NCI-H2171 treated with DMSO at 0.1 percent for 48 hours (cell line): ENCODE measurements at regions not wholly inside any gene's neighbourhood (a gene's known extent, or its start where the extent isn't known, plus 50 kb on each side); places are given as distances from the start of the nearest gene placed in this dataset.
"Not testable (repeated sequence)": the region's sequence is repeated elsewhere in the genome, so short reads cannot be mapped to it uniquely, and the experiment has no call there.

ENCODE experiments used
- DNase-seq: peaks from one replicate; lab custom pipeline; 2025; lab: John Stamatoyannopoulos, UW

DNA sequence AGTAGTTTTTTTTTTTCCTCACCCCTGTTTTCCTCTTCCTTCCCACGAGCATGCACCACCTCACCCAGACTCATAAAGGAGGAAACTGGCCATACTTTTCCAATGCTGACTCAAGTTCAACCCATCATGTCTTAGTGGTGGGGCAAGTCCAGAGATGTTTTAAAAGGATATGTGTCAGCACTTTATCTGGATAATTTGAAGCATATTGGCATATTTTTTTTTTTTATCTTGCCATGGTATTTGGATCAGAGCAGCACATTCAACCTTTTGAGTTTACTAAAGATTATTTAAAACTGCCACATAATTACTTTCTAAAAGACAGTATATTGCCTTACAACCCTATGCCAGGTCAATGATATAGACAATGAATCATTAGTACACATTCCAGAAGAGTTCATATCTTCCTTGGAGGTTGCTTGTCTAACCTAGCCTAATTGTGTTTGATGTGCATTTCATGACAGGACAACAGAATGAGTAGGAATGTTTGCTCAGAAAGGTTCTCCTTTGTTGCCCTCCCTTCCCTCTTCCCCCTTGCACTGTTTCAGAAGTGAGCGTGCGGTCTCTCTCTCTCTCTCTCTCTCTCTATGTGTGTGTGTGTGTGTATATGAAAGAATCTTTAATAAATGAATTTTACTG lies 950.7 kb upstream of the FAM98A start:
- DNase-seq, result no peak

DNA sequence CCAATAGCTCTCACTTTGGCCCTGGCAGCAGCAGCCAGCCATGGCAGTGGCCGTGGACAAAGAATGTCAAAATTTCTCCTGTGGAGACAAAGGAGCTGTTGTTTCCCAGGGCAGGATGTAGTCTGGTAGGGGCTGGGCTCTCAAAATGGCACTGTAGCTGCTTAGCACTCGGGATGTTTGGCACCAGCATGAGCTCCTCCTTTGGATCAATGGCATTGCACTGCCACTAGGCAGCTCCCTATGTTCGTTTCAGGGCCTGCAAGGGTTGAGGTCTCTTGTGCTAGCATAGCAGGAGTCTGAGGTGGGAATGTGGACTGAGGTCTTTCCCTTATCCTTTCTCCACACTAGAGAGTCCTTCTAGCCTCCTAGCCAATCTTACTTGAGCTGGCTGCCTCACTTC lies 948.8 kb upstream of the FAM98A start:
- DNase-seq, result no peak

DNA sequence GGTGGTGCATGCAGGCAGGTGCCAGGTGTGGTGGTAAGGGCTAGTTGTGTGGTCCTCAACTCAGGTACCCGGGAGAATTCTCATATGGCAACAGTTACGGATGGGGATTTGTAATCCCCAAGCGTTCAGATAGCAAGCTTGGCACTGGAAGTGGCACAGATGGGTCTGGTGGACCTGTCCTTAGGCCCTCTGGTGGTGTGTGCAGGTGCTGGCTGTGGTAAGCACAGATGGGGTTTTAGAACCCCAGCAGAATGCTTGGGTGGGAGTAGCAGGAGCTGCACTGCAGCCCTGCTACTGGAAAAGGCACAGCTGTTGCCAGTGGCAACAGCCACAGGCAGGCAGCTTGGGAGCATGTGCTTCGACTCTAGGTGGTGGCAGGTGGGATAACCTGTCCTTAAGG lies 948.2 kb upstream of the FAM98A start:
- DNase-seq, result peak; percentile 85

DNA sequence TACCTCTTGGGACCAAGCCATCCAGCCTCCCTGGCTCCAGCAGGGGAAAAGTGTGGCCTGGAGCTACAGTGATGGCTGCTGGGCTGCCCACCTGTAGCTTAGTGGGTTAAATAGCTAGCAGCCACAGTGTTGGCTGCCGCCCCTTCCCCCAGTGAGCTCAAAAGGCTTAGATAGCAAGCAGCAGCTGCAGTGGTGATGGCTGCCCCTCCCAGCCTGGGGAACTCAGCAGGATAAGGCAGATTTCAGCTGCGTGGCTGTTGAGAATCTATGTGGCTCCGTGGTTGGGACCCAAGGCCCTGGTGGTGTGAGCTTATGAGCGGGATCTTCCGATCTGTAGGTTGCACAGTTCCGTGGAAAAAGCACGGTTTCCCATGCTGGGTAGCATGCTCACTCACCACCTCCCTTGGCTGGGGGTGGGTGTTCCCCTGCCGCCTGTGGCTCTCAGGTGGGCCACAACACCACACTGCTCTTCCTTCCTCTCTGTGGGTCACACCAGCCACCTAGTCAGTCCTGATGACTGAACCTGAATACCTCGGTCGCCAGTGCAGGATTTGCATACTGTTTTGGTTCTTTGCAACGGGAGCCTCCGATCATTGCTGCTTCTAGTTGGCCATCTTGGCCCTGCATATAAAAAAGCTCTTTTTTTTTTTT lies 946.5 kb upstream of the FAM98A start:
- no peak for DNase-seq

DNA sequence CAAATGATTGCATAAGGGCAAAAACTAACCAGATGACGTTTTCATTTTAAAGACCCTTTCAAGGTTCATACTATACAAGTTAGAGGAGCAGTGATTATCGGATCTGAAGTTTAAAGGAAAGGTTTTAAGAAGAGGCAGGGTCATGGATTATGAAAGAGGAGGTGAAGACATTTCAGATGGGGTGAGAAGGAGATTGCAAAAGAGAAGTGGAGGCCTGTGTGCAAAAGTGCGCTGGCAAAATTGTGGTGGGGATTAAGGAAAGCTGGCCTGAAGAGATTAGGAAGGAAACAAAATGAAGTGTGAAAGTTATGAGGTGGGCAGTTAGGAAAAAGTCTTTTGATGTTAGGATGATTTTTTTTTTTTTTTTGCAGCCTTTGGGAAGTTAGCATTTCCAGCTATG lies 935.7 kb upstream of the FAM98A start:
- DNase-seq, result no peak

DNA sequence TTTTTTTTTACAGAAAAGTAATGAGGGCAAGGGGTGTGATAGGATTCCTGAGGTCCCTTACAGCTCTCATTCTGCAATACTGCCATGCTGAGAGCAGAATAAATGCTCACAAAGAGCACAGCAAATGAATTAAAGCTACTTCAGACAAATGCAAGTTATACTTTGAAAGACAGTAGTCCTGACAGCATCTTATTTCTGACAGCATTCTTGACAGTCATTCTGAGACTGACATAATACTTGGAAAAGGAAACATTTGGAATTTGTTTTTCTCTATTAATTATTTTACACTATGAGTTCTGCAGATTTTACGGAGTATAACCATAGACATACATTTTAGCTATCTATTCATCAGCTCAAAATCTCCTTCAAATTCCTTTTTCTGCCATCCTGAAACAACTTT lies 935.2 kb upstream of the FAM98A start:
- DNase-seq, result no peak

DNA sequence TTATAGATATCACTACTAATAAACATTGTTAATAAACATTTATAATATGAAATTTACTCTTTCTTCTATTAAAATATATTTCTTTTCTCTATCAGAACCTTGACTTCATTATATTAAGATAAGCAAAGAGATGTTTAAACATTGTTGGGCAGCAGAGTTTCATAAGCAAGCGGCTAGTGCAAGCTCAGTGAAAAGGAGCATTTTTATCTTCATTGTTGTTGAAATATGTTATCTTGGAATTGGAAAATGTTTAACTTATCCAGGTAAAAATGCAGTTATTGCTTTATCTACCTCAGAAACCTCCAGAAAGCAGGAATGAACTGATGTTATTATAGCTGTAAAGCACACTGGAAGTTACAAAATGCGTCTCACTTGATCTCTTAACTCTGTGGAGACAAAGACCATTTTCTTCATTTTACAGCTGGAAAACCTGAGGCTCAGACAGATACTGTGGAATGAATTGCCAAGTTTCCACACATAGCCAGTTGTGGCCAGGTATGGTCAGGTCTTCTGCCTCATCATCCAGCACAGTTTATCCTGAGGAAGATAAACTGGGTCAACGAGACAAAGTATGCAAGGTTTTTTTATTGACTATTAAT lies 934.6 kb upstream of the FAM98A start:
- no peak for DNase-seq

DNA sequence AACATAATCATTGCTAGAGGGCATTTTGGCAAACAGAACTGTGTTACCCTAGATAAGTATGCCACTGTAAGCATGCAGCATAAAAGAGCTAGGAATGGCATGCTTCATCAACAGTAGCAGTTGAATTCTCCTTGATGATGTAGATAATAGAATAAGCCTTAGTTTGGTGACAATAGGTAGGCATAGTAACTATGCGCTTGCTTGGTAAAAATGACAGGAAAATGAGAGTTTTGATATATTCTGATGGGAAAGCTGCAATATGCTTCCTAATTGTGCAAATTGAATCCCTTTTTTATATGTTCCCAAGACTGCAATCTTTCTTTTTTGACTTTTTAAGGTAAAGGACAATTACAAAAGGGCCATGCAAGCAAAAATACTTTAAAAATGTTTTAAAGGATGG lies 930.9 kb upstream of the FAM98A start:
- DNase-seq, result no peak

DNA sequence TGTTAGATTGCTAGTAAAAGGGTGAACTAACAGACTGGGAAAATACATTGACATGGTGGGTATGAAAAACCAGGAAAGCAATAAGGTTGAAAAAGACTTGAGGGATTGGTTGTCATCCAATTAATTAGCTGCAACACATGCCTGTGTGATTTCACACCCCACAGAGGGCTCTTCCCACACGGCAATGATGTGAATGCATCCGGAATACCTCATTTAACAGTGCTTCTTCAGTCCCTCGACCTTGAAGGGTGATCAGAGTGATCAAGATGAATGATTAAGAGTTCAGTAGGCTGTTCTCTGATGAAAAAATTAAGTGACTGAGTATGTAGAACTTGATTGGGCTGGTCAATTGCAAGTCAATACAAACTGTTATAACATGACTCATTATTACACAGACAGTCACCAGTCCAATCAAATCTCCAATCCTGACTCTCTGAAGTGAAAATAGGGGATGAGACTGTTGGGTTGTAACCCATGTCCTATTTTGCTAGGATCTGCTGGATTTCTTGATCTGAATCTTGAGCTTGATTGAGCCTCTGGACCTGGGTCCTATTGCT lies 924.9 kb upstream of the FAM98A start:
- DNase-seq, result no peak

DNA sequence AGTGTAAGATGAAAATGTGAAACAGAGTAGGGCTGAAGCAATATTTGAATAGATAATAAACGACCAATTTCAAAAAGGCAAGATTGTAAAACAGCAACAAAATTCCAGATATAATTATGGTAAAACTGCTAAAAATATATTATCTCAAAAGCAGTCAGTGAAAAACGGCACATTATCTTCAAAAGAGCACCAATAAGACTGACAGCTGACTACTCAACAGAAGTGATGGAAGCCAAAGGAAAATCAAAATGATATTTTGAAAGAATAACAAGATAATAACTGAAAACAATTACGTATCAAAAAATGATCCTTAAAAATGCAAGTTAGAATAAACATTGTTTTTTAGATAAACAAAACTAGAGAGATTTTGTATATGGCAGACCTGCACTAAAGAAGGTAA lies 920.6 kb upstream of the FAM98A start:
- no peak for DNase-seq

DNA sequence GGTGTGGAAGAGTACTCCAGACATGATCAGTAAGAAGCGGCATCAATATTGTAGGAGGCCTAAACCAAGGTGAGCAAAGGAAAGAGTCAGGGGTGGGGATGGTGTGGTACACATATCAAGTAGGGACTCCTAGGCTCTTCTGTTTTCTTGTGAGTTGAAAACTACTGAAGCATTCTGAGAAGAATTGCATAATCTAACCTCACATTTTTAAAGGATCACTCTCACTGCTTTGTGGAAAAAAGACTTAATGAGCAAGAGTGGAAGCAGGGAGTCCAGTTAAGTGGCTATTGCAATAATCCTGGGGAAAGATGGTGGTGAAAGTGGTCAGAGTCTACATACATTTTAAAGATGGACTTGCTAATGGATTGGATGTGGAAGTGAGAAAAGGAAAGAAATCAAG lies 899.5 kb upstream of the FAM98A start:
- DNase-seq, result no peak

DNA sequence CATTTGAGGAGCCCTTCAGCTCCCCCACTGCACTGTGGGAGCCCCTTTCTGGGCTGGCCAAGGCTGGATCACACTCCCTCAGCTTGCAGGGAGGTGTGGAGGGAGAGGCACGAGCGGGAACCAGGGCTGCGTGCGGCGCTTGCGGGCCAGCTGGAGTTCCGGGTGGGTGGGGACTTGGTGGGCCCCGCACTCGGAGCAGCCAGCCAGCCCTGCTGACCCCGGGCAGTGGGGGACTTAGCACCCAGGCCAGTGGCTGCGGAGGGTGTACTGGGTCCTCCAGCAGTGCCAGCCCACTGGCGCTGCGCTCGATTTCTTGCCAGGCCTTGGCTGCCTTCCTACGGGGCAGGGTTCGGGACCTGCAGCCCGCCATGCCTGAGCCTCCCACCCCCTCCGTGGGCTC lies 895.1 kb upstream of the FAM98A start:
- not testable (repeated sequence) for DNase-seq

DNA sequence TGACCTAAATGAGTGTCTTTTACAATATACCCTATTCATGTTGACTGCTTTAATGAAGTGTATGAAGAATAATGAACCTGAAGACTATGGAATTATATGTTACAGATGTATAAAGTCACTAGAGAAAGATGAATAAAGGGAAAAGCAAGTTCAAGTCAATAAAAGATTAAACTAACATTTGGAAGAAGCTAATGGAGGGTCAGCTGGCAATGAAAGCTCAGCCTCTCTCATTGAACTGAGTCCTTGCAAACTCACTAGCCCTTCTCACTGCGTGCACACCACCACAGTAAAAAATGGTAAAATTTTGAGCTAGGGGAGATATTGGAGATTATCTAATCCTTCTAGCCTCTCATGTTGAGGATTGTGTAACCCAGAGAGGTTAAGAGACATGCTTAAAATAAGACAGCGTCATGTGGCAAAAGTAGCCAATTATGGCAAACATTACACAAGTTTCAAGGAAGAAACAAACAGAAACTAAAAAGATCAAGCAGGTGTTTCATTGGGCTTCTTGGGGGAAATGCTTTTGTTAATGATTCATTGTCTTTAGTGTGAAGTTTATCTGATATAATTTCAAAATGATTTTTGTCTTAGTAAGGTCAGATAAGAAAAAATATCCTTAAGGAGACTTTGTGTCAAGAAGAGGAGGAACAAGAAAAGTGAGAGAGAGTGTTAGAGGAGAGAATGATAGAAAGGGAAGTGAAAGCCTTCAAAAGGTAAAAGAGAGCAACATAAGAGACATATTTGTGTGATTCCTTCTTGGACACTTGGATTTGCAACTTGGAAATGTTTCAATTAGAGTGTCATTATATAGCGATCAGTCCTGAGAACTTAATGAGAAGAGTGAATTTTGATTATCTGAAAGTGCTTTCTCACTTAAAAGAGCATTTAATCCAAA lies 893.7 kb upstream of the FAM98A start:
- DNase-seq, result no peak

DNA sequence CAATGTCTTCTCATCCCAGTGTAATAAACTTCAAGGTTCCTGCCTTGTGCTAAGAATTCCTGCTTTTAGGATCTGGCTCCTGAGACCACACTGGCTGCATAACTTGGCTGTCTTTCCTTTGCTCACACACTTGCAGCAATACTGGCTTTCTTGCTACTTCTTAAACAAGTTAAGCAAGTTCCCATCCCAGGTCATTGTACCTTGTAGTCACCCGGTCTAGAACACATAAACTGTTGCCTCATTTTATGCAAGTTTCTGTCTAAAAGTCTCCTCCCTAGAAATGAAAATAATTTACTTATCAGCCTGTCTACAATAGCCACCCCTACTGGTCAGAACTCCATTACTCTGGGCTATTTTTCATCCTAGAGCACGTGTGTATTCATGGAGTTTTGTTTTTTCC lies 887.9 kb upstream of the FAM98A start:
- DNase-seq, result no peak

DNA sequence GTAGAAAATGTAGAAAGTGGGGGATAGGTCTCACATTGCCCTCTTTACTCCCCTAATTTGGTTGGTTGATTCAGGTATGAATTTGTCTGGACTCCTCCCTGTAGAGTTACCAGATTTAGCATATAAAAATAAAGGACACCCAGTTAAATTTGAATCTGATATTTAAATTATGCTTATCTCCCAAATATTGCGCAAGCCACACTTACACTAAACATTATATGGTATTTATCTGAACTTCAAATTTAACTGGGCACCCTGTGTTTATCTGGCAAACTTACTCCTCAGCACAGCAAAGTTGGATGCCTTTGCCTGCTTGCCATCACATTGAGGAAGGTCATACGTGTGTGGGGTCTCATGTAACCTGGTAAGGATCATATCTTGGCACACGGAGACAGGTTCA lies 882.4 kb upstream of the FAM98A start:
- DNase-seq, result no peak

DNA sequence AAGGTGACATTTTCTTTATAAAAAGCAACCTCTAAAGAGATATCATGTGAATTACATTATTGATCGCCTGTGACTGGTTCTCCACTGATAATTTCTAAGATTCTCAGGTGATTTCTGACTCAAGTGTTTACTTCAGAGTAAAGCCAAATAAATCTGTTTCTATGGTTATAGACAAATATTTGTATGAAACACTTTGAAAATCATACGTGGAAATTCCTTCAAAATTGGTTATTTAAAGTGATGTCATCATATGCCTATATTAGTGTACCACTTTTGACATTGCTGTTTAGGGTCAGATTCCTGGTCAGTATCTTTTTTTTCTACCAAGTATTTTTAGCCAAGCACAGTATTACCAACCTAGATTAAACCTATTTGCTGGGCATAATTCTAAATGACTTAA lies 881.3 kb upstream of the FAM98A start:
- no peak for DNase-seq

DNA sequence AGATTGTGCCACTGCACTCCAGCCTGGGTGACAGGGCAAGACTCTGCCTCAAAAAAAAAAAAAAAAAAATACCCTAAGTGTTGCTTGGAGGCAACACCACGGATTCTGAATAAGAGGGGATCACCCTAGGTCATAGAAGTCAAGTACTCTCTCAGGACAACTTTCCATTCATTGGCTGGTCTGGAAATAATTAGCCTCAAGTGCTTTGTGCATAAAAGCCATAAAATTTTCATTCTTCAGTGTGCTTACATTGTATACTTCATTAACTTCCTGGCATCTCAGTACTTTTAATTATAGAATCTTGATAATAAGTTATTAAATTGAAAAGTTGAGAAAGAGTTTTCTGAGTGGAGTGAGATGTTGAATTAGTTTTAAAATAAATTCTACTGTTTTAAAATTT lies 876.1 kb upstream of the FAM98A start:
- no peak for DNase-seq

DNA sequence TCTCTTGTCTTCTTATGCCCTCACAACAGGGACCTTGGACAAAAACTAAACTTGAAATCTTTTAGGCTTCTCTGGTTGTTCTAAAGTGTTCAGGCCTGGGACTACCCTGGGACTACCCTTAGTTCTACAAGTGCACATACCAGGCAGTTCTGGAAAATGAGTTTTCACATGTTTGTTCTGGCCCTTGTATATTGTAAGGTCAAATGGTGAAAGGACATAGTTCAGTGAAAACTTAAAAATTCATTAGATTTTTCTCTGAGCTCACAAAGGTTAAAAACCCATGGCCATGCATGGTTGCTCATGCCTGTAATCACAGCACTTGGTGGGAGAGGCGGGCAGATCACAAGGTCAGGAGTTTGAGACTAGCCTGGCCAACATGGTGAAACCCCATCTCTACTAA lies 875.5 kb upstream of the FAM98A start:
- no peak for DNase-seq

DNA sequence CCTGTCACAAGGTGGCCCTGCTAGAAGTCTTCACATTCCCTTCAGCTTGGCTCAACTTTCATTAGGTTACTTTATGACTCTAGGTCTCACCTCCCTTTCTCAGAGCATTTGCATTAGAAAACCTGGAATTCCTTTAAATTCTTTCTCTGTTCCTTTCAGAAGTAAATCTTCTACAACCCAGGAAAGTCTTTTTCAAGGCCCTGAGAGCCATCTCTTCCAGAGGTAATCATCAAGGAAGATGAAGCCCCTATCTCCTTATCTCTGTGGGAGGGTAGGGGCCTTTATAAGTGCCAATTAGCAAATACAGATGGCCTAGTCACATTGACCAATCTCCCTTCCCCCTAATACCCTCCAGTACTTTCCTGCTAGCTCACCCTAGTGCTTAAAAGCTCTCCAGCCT lies 848.0 kb upstream of the FAM98A start:
- no peak for DNase-seq

DNA sequence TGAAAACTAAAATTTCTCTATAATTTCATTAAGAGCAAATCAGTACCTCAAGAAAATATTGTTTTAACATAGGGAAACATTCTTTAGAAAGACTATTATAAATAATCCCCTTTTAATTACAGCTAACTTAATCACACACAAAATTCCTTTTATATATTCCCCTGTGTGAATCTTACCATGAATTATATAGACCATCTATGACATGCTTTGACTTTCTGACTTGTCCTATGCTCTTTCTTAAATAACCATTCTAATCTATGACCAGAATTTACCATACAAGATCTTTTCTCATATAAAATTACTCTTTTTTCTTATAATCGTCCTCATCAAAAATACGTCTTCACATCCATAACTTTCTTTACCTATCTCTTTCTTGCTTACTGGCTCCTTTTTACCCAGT lies 824.2 kb upstream of the FAM98A start:
- no peak for DNase-seq

DNA sequence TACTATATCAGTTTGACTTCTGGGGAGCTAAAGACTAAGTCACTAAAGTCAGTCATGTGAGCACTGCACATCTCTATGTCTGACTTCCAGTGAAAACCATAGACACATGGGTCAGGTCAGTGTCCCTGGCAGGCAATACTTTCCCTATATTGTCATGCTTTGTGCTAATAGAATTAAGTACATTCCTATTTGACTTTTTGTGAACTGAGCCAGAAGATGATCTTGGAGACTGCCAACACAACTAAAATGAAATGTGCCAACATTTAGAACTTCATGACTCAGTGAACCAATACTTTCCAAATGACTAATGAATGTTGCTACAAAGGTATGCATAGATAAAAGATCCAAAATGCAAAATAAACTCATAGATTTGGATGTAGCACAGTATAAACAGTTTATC lies 820.8 kb upstream of the FAM98A start:
- DNase-seq, result no peak

DNA sequence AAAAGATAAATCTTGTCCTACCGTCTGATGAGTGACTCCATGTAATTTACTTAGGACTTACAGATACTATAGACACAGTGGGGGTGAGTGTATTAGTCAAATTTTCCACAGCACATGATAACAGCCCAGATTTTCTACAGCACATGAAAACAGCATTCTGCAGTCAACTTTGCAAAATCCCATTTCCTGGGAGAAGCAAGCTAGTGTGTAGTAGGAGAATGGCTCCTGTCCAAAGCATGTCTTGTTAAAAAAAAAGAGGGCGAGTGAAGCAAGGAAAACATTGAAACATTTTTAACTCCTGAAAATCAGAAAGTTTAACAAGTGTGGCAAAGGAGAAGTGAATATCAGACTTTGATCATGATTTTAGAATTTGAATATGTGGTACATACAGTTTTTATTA lies 817.8 kb upstream of the FAM98A start:
- DNase-seq, result no peak

DNA sequence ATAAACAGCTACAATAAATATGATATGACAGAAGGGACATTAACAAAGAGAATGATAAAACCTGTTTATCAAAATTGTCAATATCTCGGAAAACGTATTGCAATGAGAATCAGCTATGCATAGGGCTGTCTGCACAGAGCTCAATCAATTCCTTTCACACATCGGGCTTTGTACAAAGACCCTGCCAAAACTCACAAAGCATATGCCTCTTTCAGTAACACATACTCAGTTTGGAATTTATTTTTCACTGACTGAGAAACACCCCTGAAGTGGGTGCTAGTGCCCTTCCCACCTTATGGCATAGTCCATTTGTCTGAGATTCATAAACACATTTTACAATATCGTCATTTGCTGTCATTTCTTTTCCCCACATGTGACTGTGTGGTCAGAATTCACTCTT lies 815.8 kb upstream of the FAM98A start:
- no peak for DNase-seq
